ENCODE measurements at regions not wholly inside any gene's neighbourhood (a gene's known extent, or its start where the extent isn't known, plus 50 kb on each side); places are given as distances from the start of the nearest gene placed in this dataset.

- Histone ChIP-seq H3K27ac (ENCODE audit: low read depth, low read length) (no peak overlapping the region), H2AFZ (ENCODE audit: low read length) (no peak overlapping the region), H3K4me1 (ENCODE audit: insufficient read depth, low read length) (no peaks in the 10 kb centered on the region), H3K27me3 (ENCODE audit: insufficient read depth, low read length) (no peaks in the 10 kb centered on the region), H3K4me3 (ENCODE audit: insufficient read depth, low read length) (no peak overlapping the region), H3K4me2 (ENCODE audit: insufficient read depth, low read length) (no peak overlapping the region), H3K9me3 (ENCODE audit: low read depth, low read length) (no peaks in the 10 kb centered on the region), H3K79me2 (ENCODE audit: insufficient read depth, low read length) (no peaks in the 10 kb centered on the region), H3K36me3 (ENCODE audit: insufficient read depth, low read length) (no peaks in the 10 kb centered on the region), H4K20me1 (ENCODE audit: insufficient read depth, low read length) (no peaks in the 10 kb centered on the region)
- no peak for DNase-seq (ENCODE audit: insufficient read length, low spot score, missing footprints)
- TF ChIP-seq, protein P1, sequence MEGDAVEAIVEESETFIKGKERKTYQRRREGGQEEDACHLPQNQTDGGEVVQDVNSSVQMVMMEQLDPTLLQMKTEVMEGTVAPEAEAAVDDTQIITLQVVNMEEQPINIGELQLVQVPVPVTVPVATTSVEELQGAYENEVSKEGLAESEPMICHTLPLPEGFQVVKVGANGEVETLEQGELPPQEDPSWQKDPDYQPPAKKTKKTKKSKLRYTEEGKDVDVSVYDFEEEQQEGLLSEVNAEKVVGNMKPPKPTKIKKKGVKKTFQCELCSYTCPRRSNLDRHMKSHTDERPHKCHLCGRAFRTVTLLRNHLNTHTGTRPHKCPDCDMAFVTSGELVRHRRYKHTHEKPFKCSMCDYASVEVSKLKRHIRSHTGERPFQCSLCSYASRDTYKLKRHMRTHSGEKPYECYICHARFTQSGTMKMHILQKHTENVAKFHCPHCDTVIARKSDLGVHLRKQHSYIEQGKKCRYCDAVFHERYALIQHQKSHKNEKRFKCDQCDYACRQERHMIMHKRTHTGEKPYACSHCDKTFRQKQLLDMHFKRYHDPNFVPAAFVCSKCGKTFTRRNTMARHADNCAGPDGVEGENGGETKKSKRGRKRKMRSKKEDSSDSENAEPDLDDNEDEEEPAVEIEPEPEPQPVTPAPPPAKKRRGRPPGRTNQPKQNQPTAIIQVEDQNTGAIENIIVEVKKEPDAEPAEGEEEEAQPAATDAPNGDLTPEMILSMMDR (IDR thresholded peaks at IDR 0.05; ENCODE audit: extremely low read depth, low read depth, low read length), result no peak
Observed at GRCh38 chr13:38537051-38537450, 149.8 kb upstream of the FREM2 start.

DNA sequence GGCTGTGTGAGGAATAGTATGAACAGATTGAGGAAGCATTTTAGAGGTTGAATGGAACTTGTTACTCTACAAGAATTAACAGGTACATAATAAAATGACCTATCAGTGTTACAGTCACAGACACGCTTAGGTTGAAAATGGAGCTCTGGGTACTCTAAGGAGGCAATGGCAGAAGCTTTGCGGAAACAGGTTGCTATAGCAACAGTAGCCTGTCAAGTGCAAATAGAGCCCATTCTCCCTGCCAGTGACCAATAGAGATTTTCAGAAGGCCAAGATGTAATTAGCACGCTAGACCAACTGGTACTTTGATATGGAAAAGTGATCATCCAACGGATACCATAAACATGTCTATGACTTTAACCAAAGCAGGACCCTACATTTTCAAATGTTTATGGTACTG, 148.5 kb upstream of the FREM2 start:
- DNase-seq (ENCODE audit: insufficient read length, low spot score, missing footprints), result no peak
- H2AFZ ChIP-seq (ENCODE audit: low read length), result no peak overlapping the region
- no peak overlapping the region for H3K4me2 ChIP-seq (ENCODE audit: insufficient read depth, low read length)
- H4K20me1 ChIP-seq (ENCODE audit: insufficient read depth, low read length), result no peaks in the 10 kb centered on the region
- no peaks in the 10 kb centered on the region for H3K36me3 ChIP-seq (ENCODE audit: insufficient read depth, low read length)
- no peaks in the 10 kb centered on the region for H3K9me3 ChIP-seq (ENCODE audit: low read depth, low read length)
- no peak overlapping the region for H3K4me3 ChIP-seq (ENCODE audit: insufficient read depth, low read length)
- TF ChIP-seq, protein P1 (IDR thresholded peaks at IDR 0.05; ENCODE audit: extremely low read depth, low read depth, low read length), result no peak
- no peaks in the 10 kb centered on the region for H3K4me1 ChIP-seq (ENCODE audit: insufficient read depth, low read length)
- no peaks in the 10 kb centered on the region for H3K79me2 ChIP-seq (ENCODE audit: insufficient read depth, low read length)
- no peak overlapping the region for H3K27ac ChIP-seq (ENCODE audit: low read depth, low read length)
- H3K27me3 ChIP-seq (ENCODE audit: insufficient read depth, low read length), result no peaks in the 10 kb centered on the region

DNA sequence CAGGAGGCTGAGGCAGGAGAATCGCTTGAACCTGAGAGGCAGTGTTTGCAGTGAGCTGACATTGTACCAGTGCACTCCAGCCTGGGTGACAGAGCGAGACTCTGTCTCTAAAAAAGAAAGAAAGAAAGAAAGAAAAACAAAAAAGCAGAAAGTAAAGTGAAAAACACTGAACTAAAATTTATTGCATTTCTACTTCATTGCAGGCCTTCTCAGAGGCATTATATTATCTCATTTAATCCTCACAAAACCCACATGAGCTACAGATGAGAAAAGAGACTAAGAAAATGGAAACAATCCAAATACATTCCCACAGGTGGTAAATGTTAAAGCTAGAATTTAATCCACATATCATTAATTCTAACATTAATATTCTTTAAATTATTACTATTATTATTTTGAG, 147.2 kb upstream of the FREM2 start:
- Histone ChIP-seq H2AFZ (ENCODE audit: low read length) (no peak overlapping the region), H3K9me3 (ENCODE audit: low read depth, low read length) (no peaks in the 10 kb centered on the region), H4K20me1 (ENCODE audit: insufficient read depth, low read length) (no peaks in the 10 kb centered on the region), H3K27ac (ENCODE audit: low read depth, low read length) (no peak overlapping the region), H3K4me3 (ENCODE audit: insufficient read depth, low read length) (no peak overlapping the region), H3K79me2 (ENCODE audit: insufficient read depth, low read length) (no peaks in the 10 kb centered on the region), H3K36me3 (ENCODE audit: insufficient read depth, low read length) (no peaks in the 10 kb centered on the region), H3K27me3 (ENCODE audit: insufficient read depth, low read length) (no peaks in the 10 kb centered on the region), H3K4me1 (ENCODE audit: insufficient read depth, low read length) (no peaks in the 10 kb centered on the region), H3K4me2 (ENCODE audit: insufficient read depth, low read length) (no peak overlapping the region)
- DNase-seq (ENCODE audit: insufficient read length, low spot score, missing footprints), result no peak
- TF ChIP-seq, protein P1 (IDR thresholded peaks at IDR 0.05; ENCODE audit: extremely low read depth, low read depth, low read length), result no peak

DNA sequence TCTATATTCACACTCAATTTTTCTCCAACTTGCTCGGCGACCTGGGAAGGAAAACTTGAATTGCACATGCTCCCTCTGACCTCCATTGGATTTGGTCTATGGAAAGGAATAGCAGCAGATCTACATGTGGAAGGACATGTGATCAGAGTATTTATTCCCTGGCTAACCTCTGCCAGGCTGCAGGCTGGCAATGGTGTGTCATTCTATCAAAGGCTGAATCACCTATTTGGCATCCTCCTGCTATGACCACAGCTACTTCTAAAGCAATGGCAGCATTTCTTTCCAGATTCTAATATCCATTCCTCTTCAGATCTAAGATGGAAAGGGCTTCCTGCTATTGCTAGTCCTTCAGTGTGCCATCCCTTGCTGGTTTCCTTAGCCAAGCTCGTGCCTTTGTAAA, 144.3 kb upstream of the FREM2 start:
- Histone ChIP-seq H3K79me2 (ENCODE audit: insufficient read depth, low read length) (no peaks in the 10 kb centered on the region), H3K36me3 (ENCODE audit: insufficient read depth, low read length) (no peaks in the 10 kb centered on the region), H3K9me3 (ENCODE audit: low read depth, low read length) (no peaks in the 10 kb centered on the region), H4K20me1 (ENCODE audit: insufficient read depth, low read length) (no peaks in the 10 kb centered on the region), H3K4me2 (ENCODE audit: insufficient read depth, low read length) (no peak overlapping the region), H3K4me1 (ENCODE audit: insufficient read depth, low read length) (no peaks in the 10 kb centered on the region), H2AFZ (ENCODE audit: low read length) (no peak overlapping the region), H3K27me3 (ENCODE audit: insufficient read depth, low read length) (no peaks in the 10 kb centered on the region), H3K4me3 (ENCODE audit: insufficient read depth, low read length) (no peak overlapping the region), H3K27ac (ENCODE audit: low read depth, low read length) (no peak overlapping the region)
- no peak for DNase-seq (ENCODE audit: insufficient read length, low spot score, missing footprints)
- TF ChIP-seq, protein P1 (IDR thresholded peaks at IDR 0.05; ENCODE audit: extremely low read depth, low read depth, low read length), result no peak

Measured in osteoblast (primary cell).